ENCODE measurements at regions not wholly inside any gene's neighbourhood (a gene's known extent, or its start where the extent isn't known, plus 50 kb on each side); places are given as distances from the start of the nearest gene placed in this dataset.

DNA sequence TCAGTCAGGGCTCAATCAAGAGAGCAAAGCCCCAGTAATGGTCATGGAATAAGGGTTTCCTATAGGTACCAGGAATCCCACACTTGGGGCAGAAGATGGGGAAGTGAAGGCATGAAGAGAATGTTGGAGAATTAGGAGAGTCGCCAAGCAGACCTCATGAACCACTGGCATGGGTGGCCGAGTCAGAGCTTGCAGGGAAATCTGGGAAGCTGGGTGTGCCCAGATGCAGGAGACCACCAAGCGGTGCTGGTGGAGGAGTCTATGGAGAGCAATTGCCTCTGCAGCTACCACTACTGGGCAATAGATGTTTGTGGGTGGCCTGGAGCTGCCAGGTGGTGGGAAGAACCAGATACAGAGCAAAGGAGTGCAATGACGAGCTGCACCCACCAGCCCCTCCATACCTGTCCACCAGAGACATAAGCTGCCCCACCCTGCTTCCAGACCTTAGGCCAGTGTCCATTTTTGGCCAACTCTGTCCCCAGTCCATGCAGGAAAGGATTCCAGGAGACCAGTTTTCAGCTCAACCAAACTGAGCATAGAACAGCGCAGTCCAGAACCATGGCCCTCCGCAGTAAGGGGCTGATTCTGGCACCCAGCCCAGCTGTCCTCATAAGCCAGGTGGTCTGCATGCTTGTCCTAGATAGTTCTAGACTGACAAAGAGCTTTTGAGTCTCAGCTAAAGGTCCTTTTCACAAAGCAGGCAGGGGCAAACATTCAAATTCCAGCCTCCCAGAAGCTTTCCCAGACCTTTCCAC, 323.9 kb downstream of the GADD45G start:
- TF ChIP-seq EZH2 (IDR thresholded peaks at IDR 0.05) = no peak
- no peak for TF ChIP-seq POLR2AphosphoS5 (IDR thresholded peaks at IDR 0.05; ENCODE audit: borderline replicate concordance, low read depth, low read length)
- TF ChIP-seq FOXP2 (optimal IDR thresholded peaks at IDR 0.05; ENCODE audit: control extremely low read depth, extremely low read length, insufficient read depth) = no peak
- Histone ChIP-seq H3K36me3 (ENCODE audit: insufficient read depth, low read length) (no peaks in the 10 kb centered on the region), H3K4me3 (no peak overlapping the region), H3K9ac (ENCODE audit: insufficient read length) (no peak overlapping the region), H3K27ac (no peak overlapping the region), H3K9me3 (ENCODE audit: low read depth, low read length) (no peaks in the 10 kb centered on the region)
- DNase-seq (ENCODE audit: low read depth, low spot score) = no peak

DNA sequence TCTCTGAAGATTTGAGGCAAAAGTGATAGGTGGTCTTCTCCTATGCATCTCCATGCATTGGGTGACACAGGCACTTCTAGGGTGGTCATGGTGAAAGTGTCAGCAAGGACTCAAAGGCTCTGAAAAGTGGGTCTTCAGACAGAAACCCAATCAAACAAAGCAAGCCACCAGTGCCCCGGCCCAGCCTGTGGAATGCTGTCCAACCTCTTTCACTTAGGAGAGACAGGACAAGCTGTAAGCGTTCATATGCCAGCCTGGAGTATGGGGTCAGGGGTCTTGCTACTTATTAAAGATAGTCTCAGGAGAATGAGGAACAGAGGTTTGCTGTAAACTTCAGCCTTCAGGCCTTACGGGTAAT, 324.5 kb downstream of the GADD45G start:
- Histone ChIP-seq H3K9me3 (ENCODE audit: low read depth, low read length) (no peaks in the 10 kb centered on the region), H3K27ac (no peak overlapping the region), H3K36me3 (ENCODE audit: insufficient read depth, low read length) (no peaks in the 10 kb centered on the region), H3K4me3 (no peak overlapping the region), H3K9ac (ENCODE audit: insufficient read length) (no peak overlapping the region)
- TF ChIP-seq POLR2AphosphoS5 (IDR thresholded peaks at IDR 0.05; ENCODE audit: borderline replicate concordance, low read depth, low read length) = no peak
- no peak for TF ChIP-seq EZH2 (IDR thresholded peaks at IDR 0.05)
- no peak for TF ChIP-seq FOXP2 (optimal IDR thresholded peaks at IDR 0.05; ENCODE audit: control extremely low read depth, extremely low read length, insufficient read depth)
- DNase-seq (ENCODE audit: low read depth, low spot score) = no peak

DNA sequence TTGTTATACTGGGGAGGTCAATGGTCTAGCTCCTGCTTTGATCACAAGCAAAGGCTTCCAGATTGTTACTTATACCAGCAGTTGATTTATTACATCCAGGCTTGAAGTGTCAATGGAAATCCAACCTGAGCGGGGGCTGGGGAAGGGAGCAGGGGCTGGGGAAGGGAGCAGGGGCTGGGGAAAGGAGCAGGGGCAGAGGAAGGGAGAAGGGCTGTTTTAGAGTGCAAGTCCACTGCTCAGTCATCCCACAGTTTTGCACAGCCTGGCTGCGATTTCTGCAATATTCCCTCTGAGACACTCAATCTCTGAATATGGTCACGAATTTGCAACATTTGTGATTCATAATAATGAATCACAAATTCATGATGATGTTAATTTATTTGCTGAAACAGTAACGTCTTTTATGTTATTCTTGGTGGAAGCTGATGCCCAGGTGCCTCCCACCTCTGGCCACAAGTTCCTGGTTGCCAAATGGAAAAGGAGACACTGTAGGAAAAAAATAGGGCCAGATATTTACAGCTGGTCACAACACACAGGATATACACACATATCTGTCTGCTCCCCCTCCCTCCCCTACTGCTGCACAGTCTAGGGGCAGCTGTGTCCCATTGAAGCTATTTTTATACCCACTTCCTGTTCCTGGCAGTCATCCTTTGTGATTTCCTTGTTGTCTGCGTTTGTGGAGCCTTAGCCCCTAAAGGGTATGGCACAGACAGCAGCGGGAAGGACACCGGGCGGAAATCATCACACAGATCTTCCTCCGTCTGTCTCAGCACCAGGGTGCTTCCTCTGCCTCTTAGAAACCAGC, 325.1 kb downstream of the GADD45G start:
- TF ChIP-seq EZH2 (IDR thresholded peaks at IDR 0.05) (no peak), FOXP2 (optimal IDR thresholded peaks at IDR 0.05; ENCODE audit: control extremely low read depth, extremely low read length, insufficient read depth) (no peak), POLR2AphosphoS5 (IDR thresholded peaks at IDR 0.05; ENCODE audit: borderline replicate concordance, low read depth, low read length) (no peak)
- H3K9me3 ChIP-seq (ENCODE audit: low read depth, low read length) = no peaks in the 10 kb centered on the region
- no peak overlapping the region for H3K27ac ChIP-seq
- H3K36me3 ChIP-seq (ENCODE audit: insufficient read depth, low read length) = no peaks in the 10 kb centered on the region
- H3K4me3 ChIP-seq = no peak overlapping the region
- DNase-seq (ENCODE audit: low read depth, low spot score) = no peak
- H3K9ac ChIP-seq (ENCODE audit: insufficient read length) = no peak overlapping the region

DNA sequence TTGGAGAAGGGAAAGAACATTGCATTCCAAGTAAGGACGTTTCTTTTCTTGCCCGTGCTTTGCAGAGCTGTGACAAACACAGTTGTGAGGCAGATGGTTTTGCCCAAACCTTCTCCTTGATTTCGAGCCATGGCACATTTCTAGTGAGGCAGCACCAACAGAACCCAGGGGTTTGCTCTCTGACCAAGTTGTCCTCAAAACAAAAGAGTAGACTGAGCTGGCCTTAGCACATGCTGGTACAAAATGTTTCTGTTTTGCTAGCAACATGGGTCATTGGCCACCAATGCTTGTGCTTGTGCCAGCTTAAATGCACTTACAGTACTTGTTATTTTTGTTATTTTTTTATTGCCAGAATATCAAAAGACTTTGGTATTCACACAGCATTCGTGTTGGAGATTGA, 328.8 kb downstream of the GADD45G start:
- TF ChIP-seq POLR2AphosphoS5 (IDR thresholded peaks at IDR 0.05; ENCODE audit: borderline replicate concordance, low read depth, low read length) (no peak), EZH2 (IDR thresholded peaks at IDR 0.05) (no peak)
- no peaks in the 10 kb centered on the region for H3K9me3 ChIP-seq (ENCODE audit: low read depth, low read length)
- H3K9ac ChIP-seq (ENCODE audit: insufficient read length) = no peak overlapping the region
- no peak for DNase-seq (ENCODE audit: low read depth, low spot score)
- no peaks in the 10 kb centered on the region for H3K36me3 ChIP-seq (ENCODE audit: insufficient read depth, low read length)
- H3K4me3 ChIP-seq = no peak overlapping the region
- H3K27ac ChIP-seq = no peak overlapping the region

DNA sequence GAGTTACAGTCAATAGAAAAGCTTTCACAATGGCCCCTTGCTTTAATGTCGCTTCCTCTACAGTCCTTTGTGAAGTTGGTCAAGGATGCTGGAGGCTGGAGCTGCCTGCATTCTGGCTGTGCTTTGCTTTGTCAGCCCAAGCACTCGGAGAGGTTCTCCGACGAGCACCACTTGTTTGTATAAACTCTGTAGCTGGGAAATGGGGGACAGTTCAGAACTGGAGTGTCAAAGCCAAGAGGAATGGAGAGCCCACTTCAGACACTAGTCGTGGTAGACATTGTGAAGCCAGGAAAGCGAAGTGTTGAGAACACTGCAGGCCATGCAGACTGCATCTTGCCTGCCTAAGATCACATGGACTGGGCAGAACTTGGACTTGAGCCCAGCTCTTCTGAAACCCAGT, 330.3 kb downstream of the GADD45G start:
- no peak overlapping the region for H3K4me3 ChIP-seq
- H3K27ac ChIP-seq = no peak overlapping the region
- H3K36me3 ChIP-seq (ENCODE audit: insufficient read depth, low read length) = no peaks in the 10 kb centered on the region
- no peak for DNase-seq (ENCODE audit: low read depth, low spot score)
- H3K9me3 ChIP-seq (ENCODE audit: low read depth, low read length) = no peaks in the 10 kb centered on the region
- TF ChIP-seq EZH2 (IDR thresholded peaks at IDR 0.05) = no peak
- no peak for TF ChIP-seq FOXP2 (optimal IDR thresholded peaks at IDR 0.05; ENCODE audit: control extremely low read depth, extremely low read length, insufficient read depth)
- TF ChIP-seq POLR2AphosphoS5 (IDR thresholded peaks at IDR 0.05; ENCODE audit: borderline replicate concordance, low read depth, low read length) = no peak
- H3K9ac ChIP-seq (ENCODE audit: insufficient read length) = no peak overlapping the region

DNA sequence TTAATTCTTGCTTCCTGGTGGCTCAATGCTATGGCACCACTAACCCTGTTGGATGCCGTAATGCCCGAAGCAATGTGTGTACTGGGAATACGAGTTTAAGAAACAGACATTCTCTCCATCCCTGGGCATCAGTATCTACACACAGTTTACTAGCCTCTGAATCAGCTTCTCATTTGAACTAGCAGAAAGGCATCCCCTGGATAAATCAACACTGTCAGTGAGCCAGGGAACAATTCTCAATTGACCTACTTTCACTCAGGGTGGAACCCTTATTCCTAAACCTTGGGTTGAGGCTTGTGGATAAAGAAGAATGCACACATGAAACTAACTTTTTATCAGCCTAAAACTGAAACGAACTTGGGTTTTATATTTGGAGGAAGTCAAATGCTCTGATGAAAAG, 331.0 kb downstream of the GADD45G start:
- TF ChIP-seq FOXP2 (optimal IDR thresholded peaks at IDR 0.05; ENCODE audit: control extremely low read depth, extremely low read length, insufficient read depth) = no peak
- no peak for TF ChIP-seq EZH2 (IDR thresholded peaks at IDR 0.05)
- no peak for TF ChIP-seq POLR2AphosphoS5 (IDR thresholded peaks at IDR 0.05; ENCODE audit: borderline replicate concordance, low read depth, low read length)
- no peaks in the 10 kb centered on the region for H3K9me3 ChIP-seq (ENCODE audit: low read depth, low read length)
- H3K27ac ChIP-seq = no peak overlapping the region
- no peak overlapping the region for H3K9ac ChIP-seq (ENCODE audit: insufficient read length)
- H3K36me3 ChIP-seq (ENCODE audit: insufficient read depth, low read length) = no peaks in the 10 kb centered on the region
- H3K4me3 ChIP-seq = no peak overlapping the region
- no peak for DNase-seq (ENCODE audit: low read depth, low spot score)

DNA sequence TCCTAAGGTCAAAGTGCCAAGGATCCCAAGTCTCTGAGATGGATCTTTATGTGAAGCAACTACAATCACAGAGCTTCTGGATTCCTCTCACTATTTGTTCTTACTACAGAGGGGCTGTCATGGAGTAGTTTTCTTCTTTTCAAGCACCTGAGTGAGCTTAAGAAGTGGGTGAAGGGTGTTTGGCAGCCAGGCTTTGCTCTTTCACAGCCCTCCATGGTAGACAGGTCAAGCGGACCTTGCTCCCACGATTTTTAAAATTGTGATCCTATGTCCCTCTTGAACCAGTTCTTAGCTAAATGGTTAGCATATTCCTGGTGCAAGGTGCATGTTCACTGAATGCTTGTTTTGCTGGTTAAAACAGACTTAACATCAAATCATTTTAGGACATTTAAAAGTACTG, 332.2 kb downstream of the GADD45G start:
- Histone ChIP-seq H3K36me3 (ENCODE audit: insufficient read depth, low read length) (no peaks in the 10 kb centered on the region), H3K9me3 (ENCODE audit: low read depth, low read length) (no peaks in the 10 kb centered on the region), H3K4me3 (no peak overlapping the region), H3K9ac (ENCODE audit: insufficient read length) (no peak overlapping the region), H3K27ac (no peak overlapping the region)
- no peak for DNase-seq (ENCODE audit: low read depth, low spot score)
- TF ChIP-seq POLR2AphosphoS5 (IDR thresholded peaks at IDR 0.05; ENCODE audit: borderline replicate concordance, low read depth, low read length) (no peak), FOXP2 (optimal IDR thresholded peaks at IDR 0.05; ENCODE audit: control extremely low read depth, extremely low read length, insufficient read depth) (no peak), EZH2 (IDR thresholded peaks at IDR 0.05) (no peak)

DNA sequence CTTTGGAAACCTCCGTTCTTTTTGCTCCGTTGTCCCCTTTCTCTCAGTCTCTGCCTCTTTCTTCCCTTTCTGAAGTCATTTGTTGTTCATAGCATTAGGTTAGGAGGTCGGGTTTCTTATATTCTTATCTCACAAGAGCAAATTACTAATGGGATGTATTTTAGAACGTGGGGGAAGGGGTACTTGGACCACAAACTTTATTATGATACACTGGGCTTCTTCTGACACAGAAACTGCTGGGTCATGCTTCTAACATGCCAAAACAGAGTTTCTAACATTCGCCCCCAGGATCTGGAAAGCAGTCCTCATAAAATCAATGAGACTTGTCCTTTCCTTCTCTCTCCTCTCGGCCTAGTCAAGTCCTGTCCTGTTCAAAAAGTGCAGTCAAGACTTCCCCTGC, 334.4 kb downstream of the GADD45G start:
- Histone ChIP-seq H3K27ac (no peak overlapping the region), H3K36me3 (ENCODE audit: insufficient read depth, low read length) (no peaks in the 10 kb centered on the region), H3K9me3 (ENCODE audit: low read depth, low read length) (no peaks in the 10 kb centered on the region), H3K4me3 (no peak overlapping the region), H3K9ac (ENCODE audit: insufficient read length) (no peak overlapping the region)
- TF ChIP-seq FOXP2 (optimal IDR thresholded peaks at IDR 0.05; ENCODE audit: control extremely low read depth, extremely low read length, insufficient read depth) = no peak
- TF ChIP-seq EZH2 (IDR thresholded peaks at IDR 0.05) = no peak
- no peak for TF ChIP-seq POLR2AphosphoS5 (IDR thresholded peaks at IDR 0.05; ENCODE audit: borderline replicate concordance, low read depth, low read length)
- no peak for DNase-seq (ENCODE audit: low read depth, low spot score)
